Thyroid gland (tissue), 4 donors: ENCODE measurements at regions not wholly inside any gene's neighbourhood (a gene's known extent, or its start where the extent isn't known, plus 50 kb on each side); places are given as distances from the start of the nearest gene placed in this dataset.

Experiments
- DNase-seq, 2 donors: peaks; one replicate each; pipeline ENCODE4 v3.0.0-alpha.2; 2019
- H3K27ac ChIP-seq, 3 donors: fragments of 200-600 bp; sonication (generic); 1 replicate in 2 of 3; 2 replicates in 1 of 3; pipeline ENCODE4 v1.5.1; 2016 to 2019; ENCODE audit warnings: mild to moderate bottlenecking in 1 of 3, moderate library complexity in 1 of 3
- H3K27me3 ChIP-seq: fragments of 200-600 bp; sonication (generic); one replicate; pipeline ENCODE4 v1.5.1; 2019
- H3K36me3 ChIP-seq, 2 donors: fragments of 200-600 bp; sonication (generic); one replicate each; pipeline ENCODE4 v1.5.1; 2016 to 2019
- H3K4me1 ChIP-seq, 2 donors: fragments of 200-600 bp; sonication (generic); one replicate each; pipeline ENCODE4 v1.5.1; 2017 to 2019
- H3K4me3 ChIP-seq, 3 donors: fragments of 200-600 bp; sonication (generic); replicated peaks in 1 of 3; 1 replicate in 2 of 3; 2 replicates in 1 of 3; pipeline ENCODE4 v1.5.1; 2016; ENCODE audit warnings: mild to moderate bottlenecking in 1 of 3
- H3K9me3 ChIP-seq: fragments of 200-600 bp; sonication (generic); one replicate; pipeline ENCODE4 v1.5.1; 2017
- CTCF ChIP-seq, 6 experiments: fragments of 200-600 bp in 3 of 6; fragments of 450-650 bp in 3 of 6; sonication (generic) in 3 of 6; IDR thresholded peaks; one replicate each; pipeline ENCODE4 v1.5.1; 2016 to 2019; ENCODE audit warnings: antibody characterized with exemption in 6 of 6, mild to moderate bottlenecking in 2 of 6, inconsistent platforms in 1 of 6, moderate library complexity in 1 of 6
- POLR2A ChIP-seq, 2 donors: fragments of 450-650 bp; IDR thresholded peaks; one replicate each; pipeline ENCODE4 v1.6.1; 2017; ENCODE audit warnings: antibody characterized with exemption in 2 of 2, mild to moderate bottlenecking in 2 of 2, moderate library complexity in 1 of 2
- WGBS, 2 donors: methylation state at CpG; one replicate each; pipeline ENCODE4 v1.1.5; 2017; 5-methylcytosine and 5-hydroxymethylcytosine counted together
- intact Hi-C: fragments of 100-400 bp; cut with DNase I; formaldehyde crosslinking; loops from one replicate; pipeline ENCODE4 v1.15.1; 2023

DNA sequence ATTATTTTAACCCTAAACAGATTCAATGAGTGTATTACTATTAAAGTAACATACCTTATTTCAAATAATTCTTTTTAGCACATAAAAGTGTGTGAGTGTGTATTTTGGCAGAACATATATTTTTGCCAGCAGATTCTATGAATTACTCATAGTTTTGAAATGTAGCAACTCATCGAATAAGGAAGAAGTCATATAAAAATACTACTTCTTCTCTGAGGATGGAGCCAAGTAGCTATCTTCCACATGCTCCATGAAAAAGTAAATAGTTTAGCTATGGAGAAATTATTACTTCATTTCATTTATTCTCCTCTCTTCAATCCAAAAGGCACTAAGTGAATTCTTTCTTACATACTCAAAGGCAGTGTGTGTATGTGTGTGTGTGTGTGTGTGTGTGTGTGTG, 1090.4 kb upstream of the CDH6 start:
- WGBS, 2 donors, result 77 to 80% methylated on average over 1 of the region's 1 CpG

DNA sequence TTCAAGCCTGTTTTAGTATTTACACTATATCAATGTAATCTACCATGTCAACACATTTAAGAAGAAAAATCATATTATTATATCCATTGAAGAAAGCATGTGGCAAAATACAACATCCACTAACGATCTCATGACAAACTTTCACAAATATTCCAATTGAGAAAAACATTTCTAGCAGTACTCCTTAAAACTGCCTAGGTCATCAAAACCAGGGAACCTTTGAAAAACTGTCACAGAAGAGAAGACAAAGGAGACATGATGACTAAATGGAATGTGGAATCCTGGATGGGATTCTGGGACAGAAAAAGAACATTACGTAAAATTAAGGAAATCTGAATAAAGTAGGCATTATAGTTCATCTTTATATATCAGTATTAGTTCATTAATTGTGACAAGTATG, 1091.3 kb upstream of the CDH6 start:
- H3K36me3 ChIP-seq, result no peaks in the 10 kb centered on the region
- no peaks in the 10 kb centered on the region for H3K4me1 ChIP-seq
- H3K27me3 ChIP-seq, result no peaks in the 10 kb centered on the region
- DNase-seq, result no peak
- H3K4me3 ChIP-seq, result no peak overlapping the region
- intact Hi-C loops, result no loop called here
- 79 to 83% methylated on average over 2 of the region's 2 CpGs for WGBS, 2 donors
- no peak overlapping the region for H3K27ac ChIP-seq
- no peaks in the 10 kb centered on the region for H3K9me3 ChIP-seq
- TF ChIP-seq CTCF (IDR thresholded peaks at IDR 0.05) (no peak), POLR2A (IDR thresholded peaks at IDR 0.05) (no peak)

More for the DNA sequence above, 1090.4 kb upstream of the CDH6 start:
- intact Hi-C loops, result no loop called here
- no peaks in the 10 kb centered on the region for H3K9me3 ChIP-seq
- no peaks in the 10 kb centered on the region for H3K27me3 ChIP-seq
- no peaks in the 10 kb centered on the region for H3K4me1 ChIP-seq
- H3K4me3 ChIP-seq, result no peak overlapping the region
- TF ChIP-seq CTCF (IDR thresholded peaks at IDR 0.05) (no peak), POLR2A (IDR thresholded peaks at IDR 0.05) (no peak)
- H3K36me3 ChIP-seq, result no peaks in the 10 kb centered on the region
- no peak for DNase-seq
- H3K27ac ChIP-seq, result no peak overlapping the region

- no peak overlapping the region for H3K4me3 ChIP-seq
- H3K36me3 ChIP-seq, result no peaks in the 10 kb centered on the region
- no peak overlapping the region for H3K27ac ChIP-seq
- intact Hi-C loops, result no loop called here
- H3K4me1 ChIP-seq, result no peaks in the 10 kb centered on the region
- H3K9me3 ChIP-seq, result no peaks in the 10 kb centered on the region
- no peak for DNase-seq
- no peaks in the 10 kb centered on the region for H3K27me3 ChIP-seq
- TF ChIP-seq POLR2A (IDR thresholded peaks at IDR 0.05), result no peak
- no peak for TF ChIP-seq CTCF (IDR thresholded peaks at IDR 0.05)
- WGBS, 2 donors, result 72 to 74% methylated on average over 2 of the region's 2 CpGs
These were observed 1092.6 kb upstream of the CDH6 start for GRCh38 chr5:30100929-30101328.

- Histone ChIP-seq H3K27ac (no peak overlapping the region), H3K9me3 (no peaks in the 10 kb centered on the region), H3K36me3 (no peaks in the 10 kb centered on the region), H3K4me3 (no peak overlapping the region), H3K27me3 (no peaks in the 10 kb centered on the region), H3K4me1 (no peaks in the 10 kb centered on the region)
- no peak for TF ChIP-seq CTCF (IDR thresholded peaks at IDR 0.05)
- no peak for TF ChIP-seq POLR2A (IDR thresholded peaks at IDR 0.05)
- no peak for DNase-seq
- intact Hi-C loops, result no loop called here
- 39 to 47% methylated on average over 4 of the region's 5 CpGs for WGBS, 2 donors
These were observed 1093.3 kb upstream of the CDH6 start for GRCh38 chr5:30100148-30100713.

GRCh38 chr5:30099634-30100033, 1093.9 kb upstream of the CDH6 start:
- no peaks in the 10 kb centered on the region for H3K27me3 ChIP-seq
- H3K4me1 ChIP-seq, result no peaks in the 10 kb centered on the region
- DNase-seq, result no peak
- no peaks in the 10 kb centered on the region for H3K9me3 ChIP-seq
- H3K4me3 ChIP-seq, result no peak overlapping the region
- no peak for TF ChIP-seq POLR2A (IDR thresholded peaks at IDR 0.05)
- TF ChIP-seq CTCF (IDR thresholded peaks at IDR 0.05), result no peak
- no peak overlapping the region for H3K27ac ChIP-seq
- 64 to 67% methylated on average over 5 of the region's 5 CpGs for WGBS, 2 donors
- H3K36me3 ChIP-seq, result no peaks in the 10 kb centered on the region
- intact Hi-C loops, result no loop called here
